GM06990 (cell line): ENCODE measurements at regions not wholly inside any gene's neighbourhood (a gene's known extent, or its start where the extent isn't known, plus 50 kb on each side); places are given as distances from the start of the nearest gene placed in this dataset.

Experiments used
- DNase-seq: peaks from one replicate; pipeline ENCODE4 v3.0.0-alpha.2; 2011; ENCODE audit not compliant: insufficient read length; ENCODE audit errors: extremely low read depth
- H3K27me3 ChIP-seq: replicated peaks from 2 replicates; pipeline ENCODE4 v1.6.0; 2011; ENCODE audit warnings: low read length; ENCODE audit not compliant: control insufficient read depth, insufficient read depth
- H3K36me3 ChIP-seq: 2 replicates; pipeline ENCODE4 v1.5.1; 2011; ENCODE audit warnings: low read length; ENCODE audit not compliant: control insufficient read depth, insufficient read depth
- H3K4me3 ChIP-seq: replicated peaks from 2 replicates; pipeline ENCODE4 v1.5.1; 2011; ENCODE audit warnings: low read depth, mild to moderate bottlenecking, control low read depth, low read length
- CTCF ChIP-seq: IDR thresholded peaks from 2 replicates; pipeline ENCODE4 v1.5.1; 2011; ENCODE audit warnings: low read length, control low read depth, mild to moderate bottlenecking, inconsistent platforms; ENCODE audit not compliant: insufficient read depth, poor library complexity, severe bottlenecking

- Histone ChIP-seq H3K36me3 (no peaks in the 10 kb centered on the region), H3K27me3 (no peaks in the 10 kb centered on the region), H3K4me3 (no peak overlapping the region)
- no peak for DNase-seq
- TF ChIP-seq CTCF: no peak
Measured at GRCh38 chr11:42823546-42823945, 488.2 kb upstream of the API5 start.

DNA sequence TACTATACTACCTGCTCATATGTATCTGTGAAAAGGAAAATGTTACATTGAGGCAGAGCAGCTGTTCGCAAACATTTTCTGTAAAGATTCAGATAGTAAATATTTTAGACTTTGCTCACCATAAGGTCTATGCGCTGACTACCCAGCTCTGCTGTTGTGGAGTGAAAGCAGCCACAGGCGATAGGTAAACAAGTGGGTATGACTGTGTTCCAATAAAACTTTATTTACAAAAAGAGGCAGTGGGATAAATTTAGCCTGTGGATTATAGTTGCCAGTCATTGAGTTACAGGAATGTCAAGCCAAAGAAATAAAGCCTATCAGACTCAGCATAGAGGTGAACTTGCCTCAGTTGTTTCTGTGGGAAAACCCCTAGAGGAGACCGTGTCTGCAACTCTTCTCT lies 487.7 kb upstream of the API5 start:
- TF ChIP-seq CTCF: no peak
- Histone ChIP-seq H3K36me3 (no peaks in the 10 kb centered on the region), H3K27me3 (no peaks in the 10 kb centered on the region), H3K4me3 (no peak overlapping the region)
- DNase-seq: no peak

- Histone ChIP-seq H3K36me3 (no peaks in the 10 kb centered on the region), H3K4me3 (no peak overlapping the region), H3K27me3 (no peaks in the 10 kb centered on the region)
- no peak for TF ChIP-seq CTCF
- DNase-seq: no peak
Measured at GRCh38 chr11:42825598-42825997, 486.2 kb upstream of the API5 start.

DNA sequence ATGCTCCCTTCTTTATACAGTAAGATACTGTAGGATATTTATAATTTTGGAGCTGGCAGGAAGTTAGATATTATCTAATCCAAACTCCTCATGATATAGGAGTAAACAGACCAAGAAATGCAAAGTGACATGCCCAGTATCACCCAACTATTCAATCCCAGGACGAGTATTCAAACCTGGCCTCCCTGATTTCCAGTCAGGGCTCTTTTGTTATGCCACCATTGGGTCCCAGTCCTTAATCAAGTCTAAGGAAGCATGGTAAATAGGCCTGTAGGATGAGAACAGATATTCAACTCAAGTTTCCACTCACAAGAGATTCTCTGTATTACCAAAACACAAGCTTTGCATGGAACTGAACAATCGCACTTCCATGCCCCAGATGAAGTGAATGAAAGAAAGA lies 484.0 kb upstream of the API5 start:
- Histone ChIP-seq H3K27me3 (no peaks in the 10 kb centered on the region), H3K4me3 (no peak overlapping the region), H3K36me3 (no peaks in the 10 kb centered on the region)
- DNase-seq: no peak
- TF ChIP-seq CTCF: no peak

DNA sequence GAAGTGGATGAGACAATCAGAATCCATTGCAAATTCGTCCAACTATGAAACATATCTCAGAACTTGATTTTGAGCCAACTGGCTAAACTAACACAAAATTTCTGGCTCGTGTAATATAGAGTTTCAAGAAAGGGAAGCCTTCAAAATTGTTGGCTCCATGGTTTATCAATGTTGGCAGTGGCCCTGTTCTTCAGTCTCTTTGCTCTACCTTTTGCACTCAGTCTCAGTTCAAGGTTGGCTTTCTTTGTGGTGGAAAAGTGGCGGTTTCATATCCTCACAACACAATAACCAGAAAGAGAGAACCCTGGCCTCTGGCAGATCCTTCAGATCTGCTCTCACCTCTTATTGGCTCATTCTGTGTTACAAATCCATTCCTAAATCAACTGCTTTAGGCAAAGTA lies 473.8 kb upstream of the API5 start:
- TF ChIP-seq CTCF: no peak
- DNase-seq: no peak
- Histone ChIP-seq H3K4me3 (no peak overlapping the region), H3K36me3 (no peaks in the 10 kb centered on the region), H3K27me3 (no peaks in the 10 kb centered on the region)

GRCh38 chr11:42840176-42840829 lies 471.5 kb upstream of the API5 start:
- H3K4me3 ChIP-seq: no peak overlapping the region
- no peaks in the 10 kb centered on the region for H3K27me3 ChIP-seq
- DNase-seq: no peak
- H3K36me3 ChIP-seq: no peaks in the 10 kb centered on the region
- TF ChIP-seq CTCF: no peak
